Endothelial cell of umbilical vein (primary cell): ENCODE measurements at regions not wholly inside any gene's neighbourhood (a gene's known extent, or its start where the extent isn't known, plus 50 kb on each side); places are given as distances from the start of the nearest gene placed in this dataset.

ENCODE experiments used
- BruUV-seq: library from RNA; stranded (reverse); fragments of 400-500 nt; replicated peaks from 2 replicates; lab custom pipeline; 2021; lab: Mats Ljungman, UMichigan
- CTCF ChIA-PET: fragments of 300-600, 350-600 bp; sonication (Branson Sonifier 250); formaldehyde crosslinking; loops from one replicate; lab custom pipeline; 2021; ENCODE audit warnings: antibody characterized with exemption, inconsistent platforms; lab: Charles Lee
- POLR2A ChIA-PET: fragments of 300-600, 350-600 bp; sonication (Branson Sonifier 250); formaldehyde crosslinking; loops from one replicate; lab custom pipeline; 2021; ENCODE audit warnings: antibody characterized with exemption, inconsistent platforms; lab: Charles Lee
- DNase-seq: peaks from one replicate; pipeline ENCODE4 v3.0.0-alpha.2; 2011; ENCODE audit warnings: low read depth, low spot score
- FAIRE-seq: peaks from 2 replicates; lab custom pipeline; 2011; peaks lifted over from hg19 to GRCh38; lab: Jason Lieb, UNC
- H2AFZ ChIP-seq: 2 replicates; pipeline ENCODE4 v1.6.0; 2012; ENCODE audit warnings: low read depth, low read length, control low read depth, inconsistent platforms
- H3K27ac ChIP-seq: 2 replicates; pipeline ENCODE4 v1.5.1; 2011; ENCODE audit warnings: low read depth, mild to moderate bottlenecking, control low read depth, low read length, moderate library complexity; ENCODE audit not compliant: insufficient read depth
- H3K27me3 ChIP-seq, 2 experiments: 2 replicates each; pipeline versions ENCODE4 v1.6.0 to v1.6.1; 2011; ENCODE audit warnings: low read length in 2 of 2, mixed read lengths in 1 of 2; ENCODE audit not compliant: control insufficient read depth in 2 of 2, insufficient read depth in 2 of 2
- H3K36me3 ChIP-seq, 2 experiments: 2 replicates in 1 of 2; 3 replicates in 1 of 2; pipeline ENCODE4 v1.5.1; 2011; ENCODE audit warnings: low read length in 2 of 2, mild to moderate bottlenecking in 1 of 2, moderate library complexity in 1 of 2; ENCODE audit not compliant: control insufficient read depth in 2 of 2, insufficient read depth in 2 of 2; ENCODE audit errors: extremely low read depth in 1 of 2
- H3K4me1 ChIP-seq: 3 replicates; pipeline ENCODE4 v1.5.1; 2011; ENCODE audit warnings: mild to moderate bottlenecking, low read length; ENCODE audit not compliant: control insufficient read depth, insufficient read depth; ENCODE audit errors: extremely low read depth
- H3K4me2 ChIP-seq: 2 replicates; pipeline ENCODE4 v1.6.1; 2011; ENCODE audit warnings: low read length, control low read depth, mixed read lengths; ENCODE audit not compliant: insufficient read depth
- H3K4me3 ChIP-seq, 3 experiments: fragments of 200-600 bp in 1 of 3; sonication (generic), shearing (Covaris generic) in 1 of 3; replicated peaks in 1 of 3; 2 replicates each; pipeline ENCODE4 v1.5.1; 2011 to 2016; ENCODE audit warnings: control low read depth in 3 of 3, low read length in 3 of 3, mild to moderate bottlenecking in 2 of 3, inconsistent platforms in 1 of 3, low read depth in 1 of 3, moderate library complexity in 1 of 3; ENCODE audit not compliant: insufficient read depth in 1 of 3
- H3K79me2 ChIP-seq: 2 replicates; pipeline ENCODE4 v1.6.0; 2012; ENCODE audit warnings: low read length, inconsistent platforms; ENCODE audit not compliant: control insufficient read depth, insufficient read depth
- H3K9ac ChIP-seq: replicated peaks from 2 replicates; pipeline ENCODE3; 2011; ENCODE audit warnings: low read length, control low read depth; ENCODE audit not compliant: insufficient read depth; ENCODE audit errors: extremely low read depth
- H3K9me1 ChIP-seq: replicated peaks from 3 replicates; pipeline ENCODE4 v1.6.0; 2011; ENCODE audit warnings: mild to moderate bottlenecking, low read length; ENCODE audit not compliant: control insufficient read depth, insufficient read depth; ENCODE audit errors: extremely low read depth
- H3K9me3 ChIP-seq: replicated peaks from 2 replicates; pipeline ENCODE4 v1.5.1; 2012; ENCODE audit warnings: low read length, inconsistent platforms; ENCODE audit not compliant: control insufficient read depth, insufficient read depth
- H4K20me1 ChIP-seq: replicated peaks from 2 replicates; pipeline ENCODE3; 2011; ENCODE audit warnings: mild to moderate bottlenecking, low read length; ENCODE audit not compliant: control insufficient read depth, insufficient read depth; ENCODE audit errors: extremely low read depth
- CTCF ChIP-seq, 2 donors: IDR thresholded peaks; 1 replicate in 1 of 2; 2 replicates in 1 of 2; pipeline ENCODE4 v1.5.1; 2011; ENCODE audit warnings: low read length in 2 of 2, mild to moderate bottlenecking in 2 of 2, moderate library complexity in 2 of 2, control low read depth in 1 of 2, inconsistent platforms in 1 of 2, low read depth in 1 of 2; ENCODE audit not compliant: insufficient read depth in 1 of 2; ENCODE audit errors: extremely low read depth in 1 of 2
- EZH2 ChIP-seq: IDR thresholded peaks from 2 replicates; pipeline ENCODE4 v1.6.1; 2012; ENCODE audit warnings: borderline replicate concordance, low read depth, mild to moderate bottlenecking, moderate library complexity, low read length, inconsistent platforms; ENCODE audit not compliant: severe bottlenecking
- FOS ChIP-seq: IDR thresholded peaks from 2 replicates; pipeline ENCODE4 v1.6.1; 2011; ENCODE audit warnings: mild to moderate bottlenecking, low read length, moderate library complexity, borderline replicate concordance; ENCODE audit not compliant: insufficient read depth
- GATA2 ChIP-seq: IDR thresholded peaks from 2 replicates; pipeline ENCODE4 v1.7.0; 2011; ENCODE audit warnings: low read depth, mild to moderate bottlenecking, moderate library complexity, mixed read lengths, low read length; ENCODE audit not compliant: insufficient read length, insufficient read depth
- JUN ChIP-seq: IDR thresholded peaks from 2 replicates; pipeline ENCODE4 v1.6.1; 2011; ENCODE audit warnings: borderline replicate concordance, low read depth; ENCODE audit not compliant: insufficient read length, insufficient read depth
- MYC ChIP-seq: IDR thresholded peaks from one replicate; pipeline ENCODE4 v1.6.1; 2011; ENCODE audit warnings: mild to moderate bottlenecking, low read depth, low read length
- POLR2A ChIP-seq: IDR thresholded peaks from 2 replicates; pipeline ENCODE4 v1.6.1; 2012; ENCODE audit warnings: low read depth, mild to moderate bottlenecking, control low read depth, low read length
- POLR2AphosphoS5 ChIP-seq: IDR thresholded peaks from 2 replicates; pipeline ENCODE4 v1.6.1; 2012; ENCODE audit warnings: low read depth, mild to moderate bottlenecking, control low read depth, low read length, moderate library complexity; ENCODE audit not compliant: insufficient read depth
- dilution Hi-C: fragments of 300-500 bp; cut with MboI; formaldehyde crosslinking; loops from one replicate; pipeline ENCODE4 v1.15.0; 2019; ENCODE audit warnings: low sequenced_read_pairs; ENCODE audit not compliant: extremely low pct_ligation_motif_present
- intact Hi-C: fragments of 100-400 bp; cut with micrococcal nuclease; formaldehyde crosslinking; loops from one replicate; pipeline ENCODE4 v1.10.0; 2022
- TF ChIP-seq, protein P1 (sequence below): IDR thresholded peaks from 2 replicates; pipeline ENCODE4 v1.6.1; 2011; ENCODE audit not compliant: insufficient read depth, insufficient read length

GRCh38 chr2:147588191-147588590 is 256.6 kb upstream of the ACVR2A start:
- ChIA-PET CTCF (no interaction called here), POLR2A (no interaction called here)
- H3K9me1 ChIP-seq = no peaks in the 10 kb centered on the region
- no peak for DNase-seq
- H3K79me2 ChIP-seq = no peaks in the 10 kb centered on the region
- no peak for FAIRE-seq
- no peaks in the 10 kb centered on the region for H3K27me3 ChIP-seq
- no peak overlapping the region for H3K4me3 ChIP-seq
- no peak overlapping the region for H3K4me2 ChIP-seq
- intact Hi-C loops (no loop called here), dilution Hi-C loops (no loop called here)
- no TSS peak for BruUV-seq
- no peaks in the 10 kb centered on the region for H3K36me3 ChIP-seq
- TF ChIP-seq CTCF (IDR thresholded peaks at IDR 0.05; ENCODE audit: extremely low read depth in 1 of 2, insufficient read depth in 1 of 2, low read depth in 1 of 2, low read length in 2 of 2) = no peak
- TF ChIP-seq POLR2A = no peak
- no peak for TF ChIP-seq FOS
- no peak for TF ChIP-seq GATA2
- TF ChIP-seq, protein P1, sequence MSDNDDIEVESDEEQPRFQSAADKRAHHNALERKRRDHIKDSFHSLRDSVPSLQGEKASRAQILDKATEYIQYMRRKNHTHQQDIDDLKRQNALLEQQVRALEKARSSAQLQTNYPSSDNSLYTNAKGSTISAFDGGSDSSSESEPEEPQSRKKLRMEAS = no peak
- no peak for TF ChIP-seq JUN
- no peak for TF ChIP-seq MYC
- H3K27ac ChIP-seq = no peak overlapping the region
- no peak overlapping the region for H3K9ac ChIP-seq
- H2AFZ ChIP-seq = no peak overlapping the region
- no peaks in the 10 kb centered on the region for H3K4me1 ChIP-seq
- no peaks in the 10 kb centered on the region for H3K9me3 ChIP-seq
- no peaks in the 10 kb centered on the region for H4K20me1 ChIP-seq

DNA sequence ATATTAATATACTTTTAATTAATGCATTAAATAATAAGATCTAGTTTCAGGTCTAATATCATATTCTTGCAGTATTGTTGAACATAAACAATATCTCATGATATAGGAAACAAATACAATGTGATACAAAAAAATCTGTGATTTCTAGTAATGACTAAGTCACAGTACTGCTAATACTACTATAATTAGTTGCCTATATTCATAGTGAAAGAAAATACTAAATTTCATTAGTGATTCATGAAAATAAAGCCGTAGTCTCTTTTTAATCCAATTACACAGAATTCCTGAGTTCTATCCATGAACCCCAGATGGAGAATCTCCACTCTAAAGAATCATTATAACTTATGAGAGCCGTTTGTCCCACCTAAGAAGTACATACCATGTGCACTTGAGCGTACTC is 266.3 kb upstream of the ACVR2A start:
- H3K9ac ChIP-seq = no peak overlapping the region
- no peak overlapping the region for H3K27ac ChIP-seq
- TF ChIP-seq POLR2A (no peak), JUN (no peak), EZH2 (no peak), MYC (no peak), CTCF (IDR thresholded peaks at IDR 0.05; ENCODE audit: extremely low read depth in 1 of 2, insufficient read depth in 1 of 2, low read depth in 1 of 2, low read length in 2 of 2) (no peak), GATA2 (no peak), POLR2AphosphoS5 (no peak), FOS (no peak)
- TF ChIP-seq, protein P1 = no peak
- H3K4me3 ChIP-seq = no peak overlapping the region
- intact Hi-C loops (no loop called here), dilution Hi-C loops (no loop called here)
- DNase-seq (no peak), FAIRE-seq (no peak)
- no peaks in the 10 kb centered on the region for H3K27me3 ChIP-seq
- CTCF ChIA-PET = no interaction called here
- H3K4me1 ChIP-seq = no peaks in the 10 kb centered on the region
- no peaks in the 10 kb centered on the region for H3K9me1 ChIP-seq
- H3K36me3 ChIP-seq = no peaks in the 10 kb centered on the region
- H3K79me2 ChIP-seq = no peaks in the 10 kb centered on the region
- H3K4me2 ChIP-seq = no peak overlapping the region
- no peaks in the 10 kb centered on the region for H4K20me1 ChIP-seq
- POLR2A ChIA-PET = no interaction called here
- no peaks in the 10 kb centered on the region for H3K9me3 ChIP-seq
- H2AFZ ChIP-seq = no peak overlapping the region
- no TSS peak for BruUV-seq
